ENCODE measurements at regions not wholly inside any gene's neighbourhood (a gene's known extent, or its start where the extent isn't known, plus 50 kb on each side); places are given as distances from the start of the nearest gene placed in this dataset.

DNA sequence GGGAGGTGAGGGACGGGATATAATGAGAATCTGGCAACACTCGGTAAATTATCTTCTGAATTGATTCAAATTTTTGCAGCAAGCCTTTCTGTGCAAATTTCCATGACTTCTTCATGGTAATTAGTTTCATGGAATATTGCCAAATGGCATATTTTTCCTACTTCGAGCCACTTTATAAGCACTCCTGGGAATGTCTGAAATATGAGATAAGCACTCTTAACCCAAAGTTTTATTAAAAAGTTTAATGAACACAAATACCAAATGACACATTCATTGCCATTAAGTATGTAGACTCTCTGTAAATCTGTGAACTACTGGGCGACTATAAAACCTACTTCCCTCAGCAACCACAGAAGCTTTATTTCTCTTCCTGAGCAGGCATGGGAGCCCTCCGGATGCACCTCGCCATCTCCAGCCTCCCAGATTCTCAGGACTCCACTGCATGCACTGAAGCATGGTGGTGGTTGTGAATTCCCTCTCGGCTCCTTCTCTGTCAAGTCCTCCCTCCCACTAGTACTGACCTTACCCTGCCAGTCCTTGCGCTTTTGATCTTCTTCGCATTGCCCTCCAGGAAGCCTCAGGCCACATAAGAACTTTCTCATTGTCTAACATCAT lies 154.4 kb upstream of the RPL34 start:
- Histone ChIP-seq H3K36me3 (replicated peaks in 1 of 2; ENCODE audit: control insufficient read depth in 1 of 2, insufficient read depth in 2 of 2, low read length in 2 of 2) (no peaks in the 10 kb centered on the region), H3K27me3 (ENCODE audit: control insufficient read depth in 1 of 2, insufficient read depth in 2 of 2, low read length in 2 of 2) (peaks cover 0 to 1% of the 10 kb centered on the region in 2 experiments; a peak in 1 of 5 replicates), H3K4me3 (replicated peaks in 1 of 3; ENCODE audit: insufficient read depth in 1 of 3, low read depth in 2 of 3, low read length in 3 of 3) (no peak overlapping the region), H3K4me2 (ENCODE audit: low read depth, low read length) (no peak overlapping the region), H3K27ac (ENCODE audit: extremely low read length, insufficient read depth, low read length) (no peak overlapping the region), H2AFZ (ENCODE audit: low read length) (no peak overlapping the region), H3K79me2 (ENCODE audit: insufficient read depth, low read length) (no peaks in the 10 kb centered on the region), H3K4me1 (ENCODE audit: insufficient read depth, low read length) (no peaks in the 10 kb centered on the region), H3K9me3 (ENCODE audit: low read length) (no peaks in the 10 kb centered on the region), H3K9ac (ENCODE audit: insufficient read depth, low read depth, low read length) (no peak overlapping the region), H4K20me1 (ENCODE audit: insufficient read depth, low read length) (no peaks in the 10 kb centered on the region)
- intact Hi-C loops (cut with micrococcal nuclease; ENCODE audit: unreplicated experiment) (no loop called here), in situ Hi-C loops (cut with HindIII; ENCODE audit: extremely low pct_ligation_motif_present, low pct_unique_long_range_greater_than_20kb) (no loop called here)
- TF ChIP-seq AHR (CRISPR knock-in tag; IDR thresholded peaks at IDR 0.05) = no peak
- TF ChIP-seq JUND (CRISPR knock-in tag; IDR thresholded peaks at IDR 0.05) = no peak
- TF ChIP-seq SP1 (IDR thresholded peaks at IDR 0.05) = no peak
- no peak for TF ChIP-seq SP1 (CRISPR knock-in tag; IDR thresholded peaks at IDR 0.05)
- no peak for TF ChIP-seq ZNF282 (IDR thresholded peaks at IDR 0.05; ENCODE audit: partially characterized antibody)
- TF ChIP-seq, protein P1, sequence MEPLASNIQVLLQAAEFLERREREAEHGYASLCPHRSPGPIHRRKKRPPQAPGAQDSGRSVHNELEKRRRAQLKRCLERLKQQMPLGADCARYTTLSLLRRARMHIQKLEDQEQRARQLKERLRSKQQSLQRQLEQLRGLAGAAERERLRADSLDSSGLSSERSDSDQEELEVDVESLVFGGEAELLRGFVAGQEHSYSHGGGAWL (CRISPR knock-in tag; IDR thresholded peaks at IDR 0.05) = no peak
- no peak for TF ChIP-seq SRY (CRISPR knock-in tag; IDR thresholded peaks at IDR 0.05)
- TF ChIP-seq ZNF18 (CRISPR knock-in tag; IDR thresholded peaks at IDR 0.05; ENCODE audit: insufficient replicate concordance) = no peak
- TF ChIP-seq ZNF644 (CRISPR knock-in tag; IDR thresholded peaks at IDR 0.05; ENCODE audit: low read depth) = no peak
- TF ChIP-seq RNF2 (conservative IDR thresholded peaks at IDR 0.05; ENCODE audit: low read depth) = no peak
- TF ChIP-seq ZSCAN9 (CRISPR knock-in tag; IDR thresholded peaks at IDR 0.05; ENCODE audit: borderline replicate concordance) = no peak
- no peak for TF ChIP-seq ZNF317 (CRISPR knock-in tag; IDR thresholded peaks at IDR 0.05)
- TF ChIP-seq, protein P2, sequence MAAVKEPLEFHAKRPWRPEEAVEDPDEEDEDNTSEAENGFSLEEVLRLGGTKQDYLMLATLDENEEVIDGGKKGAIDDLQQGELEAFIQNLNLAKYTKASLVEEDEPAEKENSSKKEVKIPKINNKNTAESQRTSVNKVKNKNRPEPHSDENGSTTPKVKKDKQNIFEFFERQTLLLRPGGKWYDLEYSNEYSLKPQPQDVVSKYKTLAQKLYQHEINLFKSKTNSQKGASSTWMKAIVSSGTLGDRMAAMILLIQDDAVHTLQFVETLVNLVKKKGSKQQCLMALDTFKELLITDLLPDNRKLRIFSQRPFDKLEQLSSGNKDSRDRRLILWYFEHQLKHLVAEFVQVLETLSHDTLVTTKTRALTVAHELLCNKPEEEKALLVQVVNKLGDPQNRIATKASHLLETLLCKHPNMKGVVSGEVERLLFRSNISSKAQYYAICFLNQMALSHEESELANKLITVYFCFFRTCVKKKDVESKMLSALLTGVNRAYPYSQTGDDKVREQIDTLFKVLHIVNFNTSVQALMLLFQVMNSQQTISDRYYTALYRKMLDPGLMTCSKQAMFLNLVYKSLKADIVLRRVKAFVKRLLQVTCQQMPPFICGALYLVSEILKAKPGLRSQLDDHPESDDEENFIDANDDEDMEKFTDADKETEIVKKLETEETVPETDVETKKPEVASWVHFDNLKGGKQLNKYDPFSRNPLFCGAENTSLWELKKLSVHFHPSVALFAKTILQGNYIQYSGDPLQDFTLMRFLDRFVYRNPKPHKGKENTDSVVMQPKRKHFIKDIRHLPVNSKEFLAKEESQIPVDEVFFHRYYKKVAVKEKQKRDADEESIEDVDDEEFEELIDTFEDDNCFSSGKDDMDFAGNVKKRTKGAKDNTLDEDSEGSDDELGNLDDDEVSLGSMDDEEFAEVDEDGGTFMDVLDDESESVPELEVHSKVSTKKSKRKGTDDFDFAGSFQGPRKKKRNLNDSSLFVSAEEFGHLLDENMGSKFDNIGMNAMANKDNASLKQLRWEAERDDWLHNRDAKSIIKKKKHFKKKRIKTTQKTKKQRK (IDR thresholded peaks at IDR 0.05; ENCODE audit: low read length) = no peak
- TF ChIP-seq, protein P3, sequence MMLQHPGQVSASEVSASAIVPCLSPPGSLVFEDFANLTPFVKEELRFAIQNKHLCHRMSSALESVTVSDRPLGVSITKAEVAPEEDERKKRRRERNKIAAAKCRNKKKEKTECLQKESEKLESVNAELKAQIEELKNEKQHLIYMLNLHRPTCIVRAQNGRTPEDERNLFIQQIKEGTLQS (CRISPR knock-in tag; IDR thresholded peaks at IDR 0.05) = no peak
- no peak for TF ChIP-seq POLR2AphosphoS5 (IDR thresholded peaks at IDR 0.05; ENCODE audit: low read depth, low read length)
- no peak for TF ChIP-seq ZBTB21 (CRISPR knock-in tag; IDR thresholded peaks at IDR 0.05)
- no peak for TF ChIP-seq ZNF589 (CRISPR knock-in tag; conservative IDR thresholded peaks at IDR 0.05)
- TF ChIP-seq ZNF547 (CRISPR knock-in tag; IDR thresholded peaks at IDR 0.05) = no peak
- FAIRE-seq (no peak), ATAC-seq (no peak), DNase-seq (ENCODE audit: low spot score) (no peak)
- CTCF ChIA-PET (ENCODE audit: low intra/inter-chr PET ratio, low total read pairs) = no interaction called here
- POLR2A ChIA-PET = no interaction called here
- no TSS peak for BruUV-seq (replicated peaks)
- WGBS (ENCODE audit: low lambda C conversion rate) = 37% methylated on average over 9 of the region's 9 CpGs
